Esophagus squamous epithelium (tissue), 5 donors: ENCODE measurements at regions not wholly inside any gene's neighbourhood (a gene's known extent, or its start where the extent isn't known, plus 50 kb on each side); places are given as distances from the start of the nearest gene placed in this dataset.

Source experiments
- DNase-seq: peaks from one replicate; lab custom pipeline; 2025; lab: John Stamatoyannopoulos, UW
- H3K27ac ChIP-seq, 4 donors: fragments of 200-600 bp; sonication (generic); one replicate each; pipeline ENCODE4 v1.5.1; 2016 to 2019; ENCODE audit warnings: mild to moderate bottlenecking in 1 of 4
- H3K27me3 ChIP-seq, 4 donors: fragments of 200-600 bp; sonication (generic); 1 replicate in 3 of 4; 2 replicates in 1 of 4; pipeline versions ENCODE4 v1.5.1 to v1.6.0; 2017 to 2021; ENCODE audit warnings: antibody characterized with exemption in 1 of 4
- H3K36me3 ChIP-seq, 3 donors: fragments of 200-600 bp; sonication (generic); one replicate each; pipeline ENCODE4 v1.5.1; 2016 to 2019
- H3K4me1 ChIP-seq, 3 donors: fragments of 200-600 bp; sonication (generic); one replicate each; pipeline ENCODE4 v1.5.1; 2017 to 2019
- H3K4me3 ChIP-seq, 4 donors: fragments of 200-600 bp; sonication (generic); 1 replicate in 3 of 4; 2 replicates in 1 of 4; pipeline ENCODE4 v1.5.1; 2016 to 2019; ENCODE audit warnings: mild to moderate bottlenecking in 2 of 4, moderate library complexity in 1 of 4
- H3K9me3 ChIP-seq, 3 donors: fragments of 200-600 bp; sonication (generic); one replicate each; pipeline ENCODE4 v1.5.1; 2016 to 2019
- CTCF ChIP-seq, 6 experiments: fragments of 450-650 bp in 4 of 6; fragments of 200-600 bp in 2 of 6; sonication (generic) in 2 of 6; IDR thresholded peaks; one replicate each; pipeline ENCODE4 v1.5.1; 2016 to 2019; ENCODE audit warnings: antibody characterized with exemption in 6 of 6, mild to moderate bottlenecking in 4 of 6, moderate library complexity in 4 of 6
- POLR2A ChIP-seq, 4 donors: fragments of 450-650 bp; IDR thresholded peaks; one replicate each; pipeline ENCODE4 v1.6.1; 2017; ENCODE audit warnings: antibody characterized with exemption in 4 of 4, mild to moderate bottlenecking in 4 of 4, moderate library complexity in 3 of 4
- WGBS, 2 donors: methylation state at CpG; one replicate each; pipeline ENCODE4 v1.1.5; 2018; 5-methylcytosine and 5-hydroxymethylcytosine counted together
- intact Hi-C: fragments of 100-400 bp; cut with DNase I; formaldehyde crosslinking; loops from one replicate; pipeline ENCODE4 v1.15.0; 2022
- donor health status: DM: yes; HTN: yes; CAD: no.

GRCh38 chrX:20753076-20753475, 486.4 kb upstream of the RPS6KA3 start:
- intact Hi-C loops: no loop called here
- DNase-seq: no peak
- no peaks in the 10 kb centered on the region for H3K4me1 ChIP-seq
- no peaks in the 10 kb centered on the region for H3K27me3 ChIP-seq
- no peaks in the 10 kb centered on the region for H3K9me3 ChIP-seq
- H3K4me3 ChIP-seq: no peak overlapping the region
- TF ChIP-seq CTCF (IDR thresholded peaks at IDR 0.05): no peak
- no peak overlapping the region for H3K27ac ChIP-seq
- WGBS, 2 donors: 51 to 61% methylated on average over 3 of the region's 3 CpGs
- H3K36me3 ChIP-seq: no peaks in the 10 kb centered on the region

GRCh38 chrX:20746690-20747089, 480.0 kb upstream of the RPS6KA3 start:
- 71% methylated on average over 1 of the region's 1 CpG; no CpG with 5 or more reads in 1 of the 2 donors for WGBS, 2 donors
- TF ChIP-seq POLR2A (IDR thresholded peaks at IDR 0.05): no peak
- no peak for DNase-seq

GRCh38 chrX:20743046-20743445, 476.3 kb upstream of the RPS6KA3 start:
- WGBS, 2 donors: 34 to 50% methylated on average over 1 to 2 of the region's 2 CpGs
- no peak for DNase-seq
- TF ChIP-seq CTCF (IDR thresholded peaks at IDR 0.05) (no peak), POLR2A (IDR thresholded peaks at IDR 0.05) (no peak)
- Histone ChIP-seq H3K36me3 (no peaks in the 10 kb centered on the region), H3K4me1 (no peaks in the 10 kb centered on the region), H3K27me3 (no peaks in the 10 kb centered on the region), H3K9me3 (no peaks in the 10 kb centered on the region), H3K4me3 (no peak overlapping the region), H3K27ac (no peak overlapping the region)
- intact Hi-C loops: no loop called here

More at GRCh38 chrX:20746690-20747089, 480.0 kb upstream of the RPS6KA3 start:
- Histone ChIP-seq H3K9me3 (no peaks in the 10 kb centered on the region), H3K4me3 (no peak overlapping the region), H3K4me1 (no peaks in the 10 kb centered on the region), H3K27ac (no peak overlapping the region), H3K27me3 (no peaks in the 10 kb centered on the region), H3K36me3 (no peaks in the 10 kb centered on the region)
- intact Hi-C loops: no loop called here

GRCh38 chrX:20742106-20742505, 475.4 kb upstream of the RPS6KA3 start:
- 43 to 50% methylated on average over 1 to 3 of the region's 3 CpGs for WGBS, 2 donors

GRCh38 chrX:20740443-20740842, 473.7 kb upstream of the RPS6KA3 start:
- no peaks in the 10 kb centered on the region for H3K27me3 ChIP-seq
- no peak overlapping the region for H3K27ac ChIP-seq
- no peaks in the 10 kb centered on the region for H3K9me3 ChIP-seq
- 64 to 80% methylated on average over 1 of the region's 1 CpG for WGBS, 2 donors
- TF ChIP-seq CTCF (IDR thresholded peaks at IDR 0.05) (no peak), POLR2A (IDR thresholded peaks at IDR 0.05) (no peak)
- no peak overlapping the region for H3K4me3 ChIP-seq
- no peaks in the 10 kb centered on the region for H3K36me3 ChIP-seq
- intact Hi-C loops: no loop called here
- H3K4me1 ChIP-seq: no peaks in the 10 kb centered on the region
- DNase-seq: no peak

More at GRCh38 chrX:20742106-20742505, 475.4 kb upstream of the RPS6KA3 start:
- DNase-seq: no peak
- no peaks in the 10 kb centered on the region for H3K9me3 ChIP-seq
- no peak overlapping the region for H3K4me3 ChIP-seq
- TF ChIP-seq POLR2A (IDR thresholded peaks at IDR 0.05) (no peak), CTCF (IDR thresholded peaks at IDR 0.05) (no peak)
- no peaks in the 10 kb centered on the region for H3K4me1 ChIP-seq
- intact Hi-C loops: no loop called here
- H3K36me3 ChIP-seq: no peaks in the 10 kb centered on the region
- H3K27ac ChIP-seq: no peak overlapping the region
- H3K27me3 ChIP-seq: no peaks in the 10 kb centered on the region
